ENCODE measurements at regions not wholly inside any gene's neighbourhood (a gene's known extent, or its start where the extent isn't known, plus 50 kb on each side); places are given as distances from the start of the nearest gene placed in this dataset.

- CTCF ChIA-PET, result interaction anchor here (0.5 kb wide), 1 partner anchor 295 kb away, joined by 3 read pairs; no protein-coding TSS in a partner anchor
- Histone ChIP-seq H3K36me3 (ENCODE audit: control insufficient read depth in 2 of 2, insufficient read depth in 1 of 2, low read length in 2 of 2) (no peaks in the 10 kb centered on the region), H3K4me1 (ENCODE audit: control insufficient read depth, insufficient read depth, low read length) (no peaks in the 10 kb centered on the region), H3K9me3 (ENCODE audit: control insufficient read depth, insufficient read depth, low read depth, low read length) (no peaks in the 10 kb centered on the region), H3K4me3 (ENCODE audit: low read depth, low read length) (no peak overlapping the region), H3K27ac (ENCODE audit: extremely low read depth, low read depth, low read length) (no peak overlapping the region)
- POLR2A ChIA-PET, result no interaction called here
- no peak for TF ChIP-seq ZNF223 (tag by site-specific recombination; IDR thresholded peaks at IDR 0.05)
- TF ChIP-seq ZNF398 (tag by site-specific recombination; IDR thresholded peaks at IDR 0.05), result no peak
- TF ChIP-seq ZNF423 (tag by site-specific recombination; IDR thresholded peaks at IDR 0.05), result no peak
- no peak for TF ChIP-seq ZNF155 (tag by site-specific recombination; IDR thresholded peaks at IDR 0.05)
- TF ChIP-seq ZNF266 (tag by site-specific recombination; IDR thresholded peaks at IDR 0.05; ENCODE audit: low read depth), result no peak
- no peak for TF ChIP-seq ZNF530 (tag by site-specific recombination; IDR thresholded peaks at IDR 0.05; ENCODE audit: low read depth)
- TF ChIP-seq KLF7 (tag by site-specific recombination; IDR thresholded peaks at IDR 0.05; ENCODE audit: borderline replicate concordance), result no peak
- TF ChIP-seq ZNF639 (tag by site-specific recombination; IDR thresholded peaks at IDR 0.05), result no peak
- TF ChIP-seq ZNF335 (tag by site-specific recombination; conservative IDR thresholded peaks at IDR 0.05), result no peak
- no peak for TF ChIP-seq GLIS2 (tag by site-specific recombination; IDR thresholded peaks at IDR 0.05)
- TF ChIP-seq ZNF404 (tag by site-specific recombination; IDR thresholded peaks at IDR 0.05), result no peak
Measured at GRCh38 chr15:29631076-29632070, 190.9 kb downstream of the TJP1 start.

- ChIA-PET CTCF (no interaction called here), POLR2A (no interaction called here)
Measured at GRCh38 chr15:29624271-29624670, 198.0 kb downstream of the TJP1 start.

More at GRCh38 chr15:29624271-29624670, 198.0 kb downstream of the TJP1 start:
- Histone ChIP-seq H3K36me3 (ENCODE audit: control insufficient read depth in 2 of 2, insufficient read depth in 1 of 2, low read length in 2 of 2) (no peaks in the 10 kb centered on the region), H3K4me1 (ENCODE audit: control insufficient read depth, insufficient read depth, low read length) (no peaks in the 10 kb centered on the region), H3K4me3 (ENCODE audit: low read depth, low read length) (no peak overlapping the region), H3K27ac (ENCODE audit: extremely low read depth, low read depth, low read length) (no peak overlapping the region), H3K9me3 (ENCODE audit: control insufficient read depth, insufficient read depth, low read depth, low read length) (no peaks in the 10 kb centered on the region)
- TF ChIP-seq YY1 (tag by site-specific recombination; IDR thresholded peaks at IDR 0.05) (no peak), ZFP37 (tag by site-specific recombination; IDR thresholded peaks at IDR 0.05) (no peak), HOXD13 (CRISPR knock-in tag; IDR thresholded peaks at IDR 0.05; ENCODE audit: borderline replicate concordance) (no peak), GLIS2 (tag by site-specific recombination; IDR thresholded peaks at IDR 0.05) (no peak), ZBTB1 (tag by site-specific recombination; IDR thresholded peaks at IDR 0.05) (no peak), ZBTB20 (tag by site-specific recombination; IDR thresholded peaks at IDR 0.05) (no peak), ZNF26 (tag by site-specific recombination; IDR thresholded peaks at IDR 0.05) (no peak), ZFP41 (tag by site-specific recombination; IDR thresholded peaks at IDR 0.05; ENCODE audit: borderline replicate concordance) (no peak), ELK4 (IDR thresholded peaks at IDR 0.05; ENCODE audit: borderline replicate concordance, low read depth, low read length) (no peak), ZNF544 (tag by site-specific recombination; IDR thresholded peaks at IDR 0.05) (no peak), ZNF701 (tag by site-specific recombination; IDR thresholded peaks at IDR 0.05) (no peak), AEBP2 (tag by site-specific recombination; IDR thresholded peaks at IDR 0.05; ENCODE audit: borderline replicate concordance) (no peak), ZNF341 (tag by site-specific recombination; IDR thresholded peaks at IDR 0.05; ENCODE audit: low read depth) (no peak)
